NCI-H146 treated with DMSO at 0.1 percent for 48 hours (cell line): ENCODE measurements at regions not wholly inside any gene's neighbourhood (a gene's known extent, or its start where the extent isn't known, plus 50 kb on each side); places are given as distances from the start of the nearest gene placed in this dataset.
A peak's percentile ranks its signal among the peaks of the same experiment; 100 is the strongest.

ENCODE experiments used
- DNase-seq: peaks from one replicate; lab custom pipeline; 2025; ENCODE audit not compliant: unreplicated experiment; lab: John Stamatoyannopoulos, UW

- no peak for DNase-seq
Observed at GRCh38 chr2:121006743-121007489, 271.2 kb downstream of the GLI2 start.

GRCh38 chr2:121007490-121007853, 271.8 kb downstream of the GLI2 start:
- DNase-seq = no peak

GRCh38 chr2:121008975-121009374, 273.3 kb downstream of the GLI2 start:
- no peak for DNase-seq

- DNase-seq = no peak
Observed at GRCh38 chr2:121010998-121011397, 274.0 kb downstream of the TFCP2L1 start.

GRCh38 chr2:121014876-121015275, 270.1 kb downstream of the TFCP2L1 start:
- no peak for DNase-seq

- no peak for DNase-seq
Observed at GRCh38 chr2:121015971-121016485, 269.0 kb downstream of the TFCP2L1 start.

GRCh38 chr2:121017396-121017795, 267.6 kb downstream of the TFCP2L1 start:
- DNase-seq = no peak

GRCh38 chr2:121018136-121019061, 266.6 kb downstream of the TFCP2L1 start:
- no peak for DNase-seq

GRCh38 chr2:121019071-121019470, 265.9 kb downstream of the TFCP2L1 start:
- no peak for DNase-seq

GRCh38 chr2:121019756-121020155, 265.2 kb downstream of the TFCP2L1 start:
- DNase-seq = no peak

GRCh38 chr2:121021685-121022084, 263.3 kb downstream of the TFCP2L1 start:
- no peak for DNase-seq

- DNase-seq = no peak
Observed at GRCh38 chr2:121028577-121028976, 256.4 kb downstream of the TFCP2L1 start.

GRCh38 chr2:121030523-121030922, 254.5 kb downstream of the TFCP2L1 start:
- DNase-seq = no peak

GRCh38 chr2:121031568-121032340, 253.2 kb downstream of the TFCP2L1 start:
- no peak for DNase-seq

- no peak for DNase-seq
Observed at GRCh38 chr2:121033461-121033996, 251.5 kb downstream of the TFCP2L1 start.

GRCh38 chr2:121034551-121034950, 250.5 kb downstream of the TFCP2L1 start:
- no peak for DNase-seq

GRCh38 chr2:121036226-121036692, 248.7 kb downstream of the TFCP2L1 start:
- DNase-seq = peak; percentile 98

GRCh38 chr2:121037480-121037879, 247.5 kb downstream of the TFCP2L1 start:
- no peak for DNase-seq

- no peak for DNase-seq
Observed at GRCh38 chr2:121038031-121038430, 247.0 kb downstream of the TFCP2L1 start.

GRCh38 chr2:121038431-121038830, 246.6 kb downstream of the TFCP2L1 start:
- DNase-seq = no peak
